PC-9 (cell line): ENCODE measurements at regions not wholly inside any gene's neighbourhood (a gene's known extent, or its start where the extent isn't known, plus 50 kb on each side); places are given as distances from the start of the nearest gene placed in this dataset.

Experiments used
- CTCF ChIP-seq: fragments of 200-600 bp; sonication (generic); conservative IDR thresholded peaks from 2 replicates; pipeline ENCODE4 v1.6.1; 2017; ENCODE audit warnings: mixed run types, antibody characterized with exemption, mild to moderate bottlenecking, moderate library complexity
- EZH2 ChIP-seq: fragments of 200-600 bp; sonication (generic); IDR thresholded peaks from 2 replicates; pipeline ENCODE4 v1.8.0; 2017; ENCODE audit warnings: antibody characterized with exemption, low read depth

DNA sequence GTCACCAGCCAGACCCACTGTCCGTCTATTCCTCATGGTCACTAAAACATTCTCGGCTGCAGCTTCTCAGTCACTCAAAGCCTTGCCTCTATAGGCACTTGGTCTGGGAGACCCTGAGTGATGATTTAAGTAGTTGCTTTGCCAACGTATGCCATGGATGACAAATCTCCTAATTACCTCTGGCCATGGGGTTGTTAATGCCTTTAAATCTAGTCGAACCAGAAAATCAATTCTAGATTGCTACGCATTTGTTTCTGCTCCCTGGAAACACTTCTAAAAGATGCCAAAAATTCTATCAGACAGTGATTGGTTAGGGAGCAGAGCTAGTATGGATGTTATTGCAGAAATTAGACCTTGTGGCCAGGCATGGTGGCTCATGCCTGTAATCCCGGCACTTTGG, 57.0 kb upstream of the RTL6 start:
- no peak for TF ChIP-seq CTCF
- TF ChIP-seq EZH2, result no peak
